Rectal smooth muscle tissue (tissue), 1 donor: ENCODE measurements at regions not wholly inside any gene's neighbourhood (a gene's known extent, or its start where the extent isn't known, plus 50 kb on each side); places are given as distances from the start of the nearest gene placed in this dataset.
"Not testable (repeated sequence)": the region's sequence is repeated elsewhere in the genome, so short reads cannot be mapped to it uniquely, and the experiment has no call there.

Experiments
- H3K27ac ChIP-seq: one replicate; pipeline ENCODE4 v1.7.0; 2013; ENCODE audit warnings: low read depth, low read length, inconsistent platforms
- H3K27me3 ChIP-seq: one replicate; pipeline ENCODE4 v1.7.0; 2013; ENCODE audit warnings: low read length; ENCODE audit not compliant: control insufficient read depth, insufficient read depth
- H3K36me3 ChIP-seq: one replicate; pipeline ENCODE4 v1.7.0; 2013; ENCODE audit warnings: low read length; ENCODE audit not compliant: control insufficient read depth, insufficient read depth
- H3K4me1 ChIP-seq: one replicate; pipeline ENCODE4 v1.7.0; 2013; ENCODE audit warnings: low read length; ENCODE audit not compliant: control insufficient read depth, insufficient read depth
- H3K4me3 ChIP-seq: one replicate; pipeline ENCODE4 v1.7.0; 2013; ENCODE audit warnings: low read length
- H3K9ac ChIP-seq: one replicate; pipeline ENCODE4 v1.7.0; 2013; ENCODE audit warnings: low read length

- not testable (repeated sequence) for H3K27ac ChIP-seq, H3K36me3 ChIP-seq, H3K9ac ChIP-seq, H3K27me3 ChIP-seq, H3K4me1 ChIP-seq, H3K4me3 ChIP-seq
Measured at GRCh38 chr4:79559398-79559797, 151.4 kb upstream of the GK2 start.

- no peaks in the 10 kb centered on the region for H3K4me1 ChIP-seq
- no peaks in the 10 kb centered on the region for H3K27me3 ChIP-seq
- H3K9ac ChIP-seq, result no peak overlapping the region
- H3K27ac ChIP-seq, result no peak overlapping the region
- no peak overlapping the region for H3K4me3 ChIP-seq
- H3K36me3 ChIP-seq, result no peaks in the 10 kb centered on the region
Measured at GRCh38 chr4:79552311-79552710, 144.3 kb upstream of the GK2 start.

- H3K4me3 ChIP-seq, result no peak overlapping the region
- no peak overlapping the region for H3K9ac ChIP-seq
Measured at GRCh38 chr4:79551555-79551954, 143.5 kb upstream of the GK2 start.

GRCh38 chr4:79547851-79548250 is 139.8 kb upstream of the GK2 start:
- Histone ChIP-seq H3K9ac (no peak overlapping the region), H3K27ac (no peak overlapping the region), H3K36me3 (no peaks in the 10 kb centered on the region), H3K4me1 (no peaks in the 10 kb centered on the region), H3K4me3 (no peak overlapping the region), H3K27me3 (no peaks in the 10 kb centered on the region)

More at GRCh38 chr4:79551555-79551954, 143.5 kb upstream of the GK2 start:
- Histone ChIP-seq H3K4me1 (no peaks in the 10 kb centered on the region), H3K27me3 (no peaks in the 10 kb centered on the region), H3K36me3 (no peaks in the 10 kb centered on the region), H3K27ac (no peak overlapping the region)

- not testable (repeated sequence) for H3K36me3 ChIP-seq, H3K27me3 ChIP-seq, H3K4me1 ChIP-seq, H3K9ac ChIP-seq, H3K4me3 ChIP-seq, H3K27ac ChIP-seq
Measured at GRCh38 chr4:79545292-79545691, 137.3 kb upstream of the GK2 start.

GRCh38 chr4:79540143-79540542 is 132.1 kb upstream of the GK2 start:
- Histone ChIP-seq H3K27me3 (no peaks in the 10 kb centered on the region), H3K4me3 (no peak overlapping the region), H3K9ac (no peak overlapping the region), H3K36me3 (no peaks in the 10 kb centered on the region), H3K4me1 (no peaks in the 10 kb centered on the region), H3K27ac (no peak overlapping the region)

GRCh38 chr4:79535516-79535915 is 127.5 kb upstream of the GK2 start:
- H3K36me3 ChIP-seq, result no peaks in the 10 kb centered on the region
- H3K27me3 ChIP-seq, result no peaks in the 10 kb centered on the region
- no peak overlapping the region for H3K27ac ChIP-seq
- H3K4me1 ChIP-seq, result no peaks in the 10 kb centered on the region
- H3K9ac ChIP-seq, result no peak overlapping the region
- H3K4me3 ChIP-seq, result no peak overlapping the region

- Histone ChIP-seq H3K4me1 (no peaks in the 10 kb centered on the region), H3K9ac (no peak overlapping the region), H3K27me3 (no peaks in the 10 kb centered on the region), H3K27ac (no peak overlapping the region), H3K4me3 (no peak overlapping the region), H3K36me3 (no peaks in the 10 kb centered on the region)
Measured at GRCh38 chr4:79528241-79528706, 120.2 kb upstream of the GK2 start.

- no peak overlapping the region for H3K9ac ChIP-seq
- no peaks in the 10 kb centered on the region for H3K4me1 ChIP-seq
- no peaks in the 10 kb centered on the region for H3K27me3 ChIP-seq
- no peak overlapping the region for H3K4me3 ChIP-seq
- H3K27ac ChIP-seq, result no peak overlapping the region
- no peaks in the 10 kb centered on the region for H3K36me3 ChIP-seq
Measured at GRCh38 chr4:79526641-79527565, 118.9 kb upstream of the GK2 start.

- Histone ChIP-seq H3K27me3 (no peaks in the 10 kb centered on the region), H3K4me3 (no peak overlapping the region), H3K27ac (no peak overlapping the region), H3K9ac (no peak overlapping the region), H3K36me3 (no peaks in the 10 kb centered on the region), H3K4me1 (no peaks in the 10 kb centered on the region)
Measured at GRCh38 chr4:79516114-79516513, 108.1 kb upstream of the GK2 start.

GRCh38 chr4:79514621-79515329 is 106.7 kb upstream of the GK2 start:
- Histone ChIP-seq H3K4me1 (no peaks in the 10 kb centered on the region), H3K4me3 (no peak overlapping the region), H3K27ac (no peak overlapping the region), H3K36me3 (no peaks in the 10 kb centered on the region), H3K27me3 (no peaks in the 10 kb centered on the region), H3K9ac (no peak overlapping the region)

GRCh38 chr4:79513576-79513975 is 105.5 kb upstream of the GK2 start:
- Histone ChIP-seq H3K9ac (no peak overlapping the region), H3K27me3 (no peaks in the 10 kb centered on the region), H3K27ac (no peak overlapping the region), H3K4me1 (no peaks in the 10 kb centered on the region), H3K36me3 (no peaks in the 10 kb centered on the region), H3K4me3 (no peak overlapping the region)
